CD4-positive, alpha-beta T cell (primary cell): ENCODE measurements at regions not wholly inside any gene's neighbourhood (a gene's known extent, or its start where the extent isn't known, plus 50 kb on each side); places are given as distances from the start of the nearest gene placed in this dataset.

Experiments
- ATAC-seq: fragments of 200-7000 bp; cut with Tn5 transposase; one replicate; pipeline ENCODE4 v1.10.0; 2022; ENCODE audit warnings: mild to moderate bottlenecking; ENCODE audit not compliant: poor library complexity
- CTCF ChIA-PET: fragments of 350-600 bp; sonication (Branson Sonifier 250); formaldehyde crosslinking; loops from one replicate; lab custom pipeline; 2021; ENCODE audit warnings: antibody characterized with exemption, inconsistent platforms; lab: Charles Lee
- POLR2A ChIA-PET: fragments of 350-600 bp; sonication (Branson Sonifier 250); formaldehyde crosslinking; loops from one replicate; lab custom pipeline; 2021; ENCODE audit warnings: antibody characterized with exemption, inconsistent platforms; lab: Charles Lee
- DNase-seq, 14 experiments: peaks; one replicate each; pipeline ENCODE4 v3.0.0-alpha.2; 2013 to 2020; ENCODE audit warnings: mixed read lengths in 2 of 14
- H3K27ac ChIP-seq, 2 donors: one replicate each; pipeline versions ENCODE4 v1.5.1 to v1.7.0; 2013; ENCODE audit warnings: low read length in 2 of 2, low read depth in 1 of 2, mild to moderate bottlenecking in 1 of 2
- H3K27me3 ChIP-seq, 2 experiments: 1 replicate in 1 of 2; 2 replicates in 1 of 2; pipeline versions ENCODE4 v1.6.1 to v1.7.0; 2013; ENCODE audit warnings: low read length in 2 of 2, control low read depth in 1 of 2, mild to moderate bottlenecking in 1 of 2, moderate library complexity in 1 of 2; ENCODE audit not compliant: insufficient read depth in 2 of 2, control insufficient read depth in 1 of 2
- H3K36me3 ChIP-seq: one replicate; pipeline ENCODE4 v1.6.1; 2013; ENCODE audit warnings: low read length, control low read depth; ENCODE audit not compliant: insufficient read depth
- H3K4me1 ChIP-seq: one replicate; pipeline ENCODE4 v1.6.1; 2013; ENCODE audit warnings: low read length, control low read depth; ENCODE audit not compliant: insufficient read depth
- H3K4me3 ChIP-seq: one replicate; pipeline ENCODE4 v1.5.1; 2013; ENCODE audit warnings: mild to moderate bottlenecking, low read length, moderate library complexity
- H3K9me3 ChIP-seq, 2 experiments: 1 replicate in 1 of 2; 2 replicates in 1 of 2; pipeline versions ENCODE4 v1.6.1 to v1.7.0; 2013; ENCODE audit warnings: low read length in 2 of 2, mild to moderate bottlenecking in 2 of 2, control low read depth in 1 of 2, moderate library complexity in 1 of 2; ENCODE audit not compliant: control insufficient read depth in 1 of 2, insufficient read depth in 1 of 2
- H3K27ac Mint-ChIP-seq: one replicate; pipeline ENCODE4 v1.8.0; 2020; ENCODE audit warnings: mixed read lengths
- H3K27me3 Mint-ChIP-seq: one replicate; pipeline ENCODE4 v1.8.0; 2021; ENCODE audit warnings: mixed read lengths
- H3K36me3 Mint-ChIP-seq: one replicate; pipeline ENCODE4 v1.8.0; 2021; ENCODE audit warnings: low read depth, mixed read lengths
- H3K4me1 Mint-ChIP-seq: one replicate; pipeline ENCODE4 v1.8.0; 2021; ENCODE audit warnings: low read depth, mixed read lengths
- H3K4me3 Mint-ChIP-seq: one replicate; pipeline ENCODE4 v1.8.0; 2020; ENCODE audit warnings: mild to moderate bottlenecking, mixed read lengths
- H3K9me3 Mint-ChIP-seq: one replicate; pipeline ENCODE4 v1.8.0; 2020; ENCODE audit warnings: mixed read lengths
- CTCF ChIP-seq: fragments of 200-600 bp; IDR thresholded peaks from one replicate; pipeline ENCODE4 v1.8.0; 2022; ENCODE audit warnings: antibody characterized with exemption, mild to moderate bottlenecking
- intact Hi-C, 2 experiments: fragments of 100-400 bp; cut with DNase I in 1 of 2; cut with micrococcal nuclease in 1 of 2; formaldehyde crosslinking; loops; one replicate each; pipeline versions ENCODE4 v1.15.1 to v1.9.0; 2023 to 2025; cut with DNase I, micrococcal nuclease

- Histone ChIP-seq H3K9me3 (no peaks in the 10 kb centered on the region), H3K4me3 (no peak overlapping the region), H3K27ac (no peak overlapping the region), H3K4me1 (no peaks in the 10 kb centered on the region), H3K27me3 (no peaks in the 10 kb centered on the region), H3K36me3 (no peaks in the 10 kb centered on the region)
- DNase-seq (no peak), ATAC-seq (no peak)
- no peaks in the 10 kb centered on the region for H3K27me3 Mint-ChIP-seq
- ChIA-PET CTCF (no interaction called here), POLR2A (no interaction called here)
- H3K27ac Mint-ChIP-seq: no peak overlapping the region
- no peaks in the 10 kb centered on the region for H3K36me3 Mint-ChIP-seq
- H3K9me3 Mint-ChIP-seq: peaks cover 6% of the 10 kb centered on the region
- intact Hi-C loops: no loop called here
- no peak for TF ChIP-seq CTCF
- no peaks in the 10 kb centered on the region for H3K4me1 Mint-ChIP-seq
- no peak overlapping the region for H3K4me3 Mint-ChIP-seq
Observed at GRCh38 chr4:137993232-137993631, 248.9 kb downstream of the SLC7A11 start.

GRCh38 chr4:137981277-137981676 lies 260.9 kb downstream of the SLC7A11 start:
- Mint-ChIP-seq H3K27ac (no peak overlapping the region), H3K4me1 (no peaks in the 10 kb centered on the region), H3K27me3 (no peaks in the 10 kb centered on the region), H3K9me3 (peaks cover 2% of the 10 kb centered on the region), H3K36me3 (no peaks in the 10 kb centered on the region), H3K4me3 (no peak overlapping the region)
- H3K4me1 ChIP-seq: no peaks in the 10 kb centered on the region
- no peak overlapping the region for H3K4me3 ChIP-seq
- no peaks in the 10 kb centered on the region for H3K36me3 ChIP-seq
- intact Hi-C loops: no loop called here
- H3K9me3 ChIP-seq: no peaks in the 10 kb centered on the region
- ChIA-PET CTCF (no interaction called here), POLR2A (no interaction called here)
- no peak overlapping the region for H3K27ac ChIP-seq
- TF ChIP-seq CTCF: no peak
- DNase-seq: no peak
- no peaks in the 10 kb centered on the region for H3K27me3 ChIP-seq
- no peak for ATAC-seq

GRCh38 chr4:137980641-137981040 lies 261.5 kb downstream of the SLC7A11 start:
- H3K27ac ChIP-seq: no peak overlapping the region
- ChIA-PET CTCF (no interaction called here), POLR2A (no interaction called here)
- H3K36me3 Mint-ChIP-seq: no peaks in the 10 kb centered on the region
- H3K4me1 ChIP-seq: no peaks in the 10 kb centered on the region
- no peaks in the 10 kb centered on the region for H3K4me1 Mint-ChIP-seq
- intact Hi-C loops: no loop called here
- no peak overlapping the region for H3K27ac Mint-ChIP-seq
- H3K27me3 ChIP-seq: no peaks in the 10 kb centered on the region
- no peaks in the 10 kb centered on the region for H3K36me3 ChIP-seq
- no peaks in the 10 kb centered on the region for H3K9me3 ChIP-seq
- DNase-seq (no peak), ATAC-seq (no peak)
- H3K4me3 Mint-ChIP-seq: no peak overlapping the region
- no peak for TF ChIP-seq CTCF
- H3K4me3 ChIP-seq: no peak overlapping the region
- no peaks in the 10 kb centered on the region for H3K27me3 Mint-ChIP-seq
- peaks cover 2% of the 10 kb centered on the region for H3K9me3 Mint-ChIP-seq
